ENCODE measurements at regions not wholly inside any gene's neighbourhood (a gene's known extent, or its start where the extent isn't known, plus 50 kb on each side); places are given as distances from the start of the nearest gene placed in this dataset.

DNA sequence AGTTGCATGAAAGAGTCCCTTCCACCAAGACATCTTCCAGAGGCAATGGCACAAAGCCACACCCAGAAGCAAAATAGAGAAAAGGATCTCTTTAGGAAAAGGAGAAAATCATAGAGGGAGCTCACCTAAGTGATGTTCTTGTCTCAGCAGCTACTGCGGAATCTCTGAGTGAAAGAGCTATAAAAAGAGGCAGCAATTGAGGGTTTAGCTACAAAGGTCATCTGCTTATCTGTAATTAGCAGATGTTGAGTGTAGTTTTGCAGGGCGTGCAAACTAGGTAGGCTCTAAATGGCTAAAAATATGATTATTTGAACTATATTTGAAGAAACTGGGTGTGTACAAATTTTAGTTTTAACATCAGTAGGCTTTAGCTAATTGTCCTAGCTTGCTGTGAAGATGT lies 276.0 kb downstream of the HS3ST1 start:
- H3K4me3 ChIP-seq (replicated peaks; ENCODE audit: insufficient read depth, low read length), result no peak overlapping the region
- no peak for DNase-seq (ENCODE audit: low read depth in 1 of 2, low spot score in 1 of 2)
- H3K27me3 ChIP-seq (ENCODE audit: insufficient read depth, poor library complexity, severe bottlenecking), result no peaks in the 10 kb centered on the region
- no peak for TF ChIP-seq SPI1 (IDR thresholded peaks at IDR 0.05; ENCODE audit: borderline replicate concordance, low read depth)
- TF ChIP-seq, protein P1, sequence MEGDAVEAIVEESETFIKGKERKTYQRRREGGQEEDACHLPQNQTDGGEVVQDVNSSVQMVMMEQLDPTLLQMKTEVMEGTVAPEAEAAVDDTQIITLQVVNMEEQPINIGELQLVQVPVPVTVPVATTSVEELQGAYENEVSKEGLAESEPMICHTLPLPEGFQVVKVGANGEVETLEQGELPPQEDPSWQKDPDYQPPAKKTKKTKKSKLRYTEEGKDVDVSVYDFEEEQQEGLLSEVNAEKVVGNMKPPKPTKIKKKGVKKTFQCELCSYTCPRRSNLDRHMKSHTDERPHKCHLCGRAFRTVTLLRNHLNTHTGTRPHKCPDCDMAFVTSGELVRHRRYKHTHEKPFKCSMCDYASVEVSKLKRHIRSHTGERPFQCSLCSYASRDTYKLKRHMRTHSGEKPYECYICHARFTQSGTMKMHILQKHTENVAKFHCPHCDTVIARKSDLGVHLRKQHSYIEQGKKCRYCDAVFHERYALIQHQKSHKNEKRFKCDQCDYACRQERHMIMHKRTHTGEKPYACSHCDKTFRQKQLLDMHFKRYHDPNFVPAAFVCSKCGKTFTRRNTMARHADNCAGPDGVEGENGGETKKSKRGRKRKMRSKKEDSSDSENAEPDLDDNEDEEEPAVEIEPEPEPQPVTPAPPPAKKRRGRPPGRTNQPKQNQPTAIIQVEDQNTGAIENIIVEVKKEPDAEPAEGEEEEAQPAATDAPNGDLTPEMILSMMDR (IDR thresholded peaks at IDR 0.05; ENCODE audit: insufficient read depth, low read length), result no peak
- TF ChIP-seq, protein P2, sequence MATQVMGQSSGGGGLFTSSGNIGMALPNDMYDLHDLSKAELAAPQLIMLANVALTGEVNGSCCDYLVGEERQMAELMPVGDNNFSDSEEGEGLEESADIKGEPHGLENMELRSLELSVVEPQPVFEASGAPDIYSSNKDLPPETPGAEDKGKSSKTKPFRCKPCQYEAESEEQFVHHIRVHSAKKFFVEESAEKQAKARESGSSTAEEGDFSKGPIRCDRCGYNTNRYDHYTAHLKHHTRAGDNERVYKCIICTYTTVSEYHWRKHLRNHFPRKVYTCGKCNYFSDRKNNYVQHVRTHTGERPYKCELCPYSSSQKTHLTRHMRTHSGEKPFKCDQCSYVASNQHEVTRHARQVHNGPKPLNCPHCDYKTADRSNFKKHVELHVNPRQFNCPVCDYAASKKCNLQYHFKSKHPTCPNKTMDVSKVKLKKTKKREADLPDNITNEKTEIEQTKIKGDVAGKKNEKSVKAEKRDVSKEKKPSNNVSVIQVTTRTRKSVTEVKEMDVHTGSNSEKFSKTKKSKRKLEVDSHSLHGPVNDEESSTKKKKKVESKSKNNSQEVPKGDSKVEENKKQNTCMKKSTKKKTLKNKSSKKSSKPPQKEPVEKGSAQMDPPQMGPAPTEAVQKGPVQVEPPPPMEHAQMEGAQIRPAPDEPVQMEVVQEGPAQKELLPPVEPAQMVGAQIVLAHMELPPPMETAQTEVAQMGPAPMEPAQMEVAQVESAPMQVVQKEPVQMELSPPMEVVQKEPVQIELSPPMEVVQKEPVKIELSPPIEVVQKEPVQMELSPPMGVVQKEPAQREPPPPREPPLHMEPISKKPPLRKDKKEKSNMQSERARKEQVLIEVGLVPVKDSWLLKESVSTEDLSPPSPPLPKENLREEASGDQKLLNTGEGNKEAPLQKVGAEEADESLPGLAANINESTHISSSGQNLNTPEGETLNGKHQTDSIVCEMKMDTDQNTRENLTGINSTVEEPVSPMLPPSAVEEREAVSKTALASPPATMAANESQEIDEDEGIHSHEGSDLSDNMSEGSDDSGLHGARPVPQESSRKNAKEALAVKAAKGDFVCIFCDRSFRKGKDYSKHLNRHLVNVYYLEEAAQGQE (IDR thresholded peaks at IDR 0.05; ENCODE audit: insufficient replicate concordance, low read depth), result no peak
- TF ChIP-seq POLR2AphosphoS5 (IDR thresholded peaks at IDR 0.05; ENCODE audit: low read depth), result no peak
- no peak for TF ChIP-seq GABPA (IDR thresholded peaks at IDR 0.05; ENCODE audit: low read depth)
- no peak overlapping the region for H3K27ac ChIP-seq (replicated peaks)

DNA sequence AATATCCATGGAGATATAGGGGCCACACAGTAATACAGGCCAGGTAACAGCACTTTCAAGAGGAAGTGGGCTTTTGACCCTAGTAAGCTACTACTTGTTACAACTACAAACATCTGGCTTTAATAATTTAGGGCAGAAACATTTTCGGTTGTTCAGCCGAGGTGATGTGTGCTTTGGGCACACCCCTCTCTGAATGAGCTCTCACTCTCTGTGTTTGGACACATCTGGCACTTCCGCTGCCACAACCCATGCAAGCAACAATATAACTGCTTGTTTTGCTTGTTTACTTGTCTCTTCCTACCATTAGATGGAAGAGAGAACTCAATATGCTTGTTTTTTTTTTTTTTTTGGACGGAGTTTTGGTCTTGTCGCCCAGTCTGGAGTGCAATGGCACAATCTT lies 277.2 kb downstream of the HS3ST1 start:
- H3K27me3 ChIP-seq (ENCODE audit: insufficient read depth, poor library complexity, severe bottlenecking), result no peaks in the 10 kb centered on the region
- DNase-seq (ENCODE audit: low read depth in 1 of 2, low spot score in 1 of 2), result no peak
- H3K27ac ChIP-seq (replicated peaks), result no peak overlapping the region
- TF ChIP-seq SPI1 (IDR thresholded peaks at IDR 0.05; ENCODE audit: borderline replicate concordance, low read depth) (no peak), GABPA (IDR thresholded peaks at IDR 0.05; ENCODE audit: low read depth) (no peak), POLR2AphosphoS5 (IDR thresholded peaks at IDR 0.05; ENCODE audit: low read depth) (no peak)
- TF ChIP-seq, protein P2 (IDR thresholded peaks at IDR 0.05; ENCODE audit: insufficient replicate concordance, low read depth), result no peak
- TF ChIP-seq, protein P1 (IDR thresholded peaks at IDR 0.05; ENCODE audit: insufficient read depth, low read length), result no peak
- H3K4me3 ChIP-seq (replicated peaks; ENCODE audit: insufficient read depth, low read length), result no peak overlapping the region

DNA sequence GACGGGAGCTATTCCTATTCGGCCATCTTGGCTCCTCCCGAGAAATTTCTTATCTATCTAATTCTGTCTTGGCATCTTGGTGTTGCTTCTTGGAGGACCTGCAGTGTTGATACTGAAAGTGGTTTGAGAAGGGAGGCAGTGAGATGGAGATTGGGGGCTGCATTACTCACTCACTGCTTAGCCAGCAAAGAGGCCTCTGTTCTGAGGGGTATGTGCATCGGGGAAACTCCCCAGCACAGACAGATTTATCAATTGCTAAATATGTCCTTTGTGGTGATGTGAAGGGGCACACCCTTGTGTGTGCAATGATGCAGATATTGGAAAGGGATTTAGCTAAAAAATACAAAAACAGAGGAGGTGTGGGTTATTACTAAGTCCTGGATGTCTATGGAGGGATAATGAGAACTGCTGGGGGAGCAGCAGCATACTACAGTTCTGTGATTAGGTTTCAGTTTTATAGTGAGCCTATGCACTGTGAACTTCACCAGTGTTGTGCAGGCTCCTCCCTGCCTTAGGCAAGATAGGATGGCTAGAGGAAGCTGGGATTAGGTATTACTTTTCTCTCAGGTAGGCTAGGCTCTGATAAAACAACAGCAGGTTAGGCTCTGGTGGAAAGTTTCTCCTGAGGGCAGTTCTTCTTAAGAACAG lies 279.0 kb downstream of the HS3ST1 start:
- H3K4me3 ChIP-seq (replicated peaks; ENCODE audit: insufficient read depth, low read length), result no peak overlapping the region
- no peak for DNase-seq (ENCODE audit: low read depth in 1 of 2, low spot score in 1 of 2)
- no peak overlapping the region for H3K27ac ChIP-seq (replicated peaks)
- H3K27me3 ChIP-seq (ENCODE audit: insufficient read depth, poor library complexity, severe bottlenecking), result no peaks in the 10 kb centered on the region
- TF ChIP-seq POLR2AphosphoS5 (IDR thresholded peaks at IDR 0.05; ENCODE audit: low read depth), result no peak
- TF ChIP-seq, protein P1 (IDR thresholded peaks at IDR 0.05; ENCODE audit: insufficient read depth, low read length), result no peak

DNA sequence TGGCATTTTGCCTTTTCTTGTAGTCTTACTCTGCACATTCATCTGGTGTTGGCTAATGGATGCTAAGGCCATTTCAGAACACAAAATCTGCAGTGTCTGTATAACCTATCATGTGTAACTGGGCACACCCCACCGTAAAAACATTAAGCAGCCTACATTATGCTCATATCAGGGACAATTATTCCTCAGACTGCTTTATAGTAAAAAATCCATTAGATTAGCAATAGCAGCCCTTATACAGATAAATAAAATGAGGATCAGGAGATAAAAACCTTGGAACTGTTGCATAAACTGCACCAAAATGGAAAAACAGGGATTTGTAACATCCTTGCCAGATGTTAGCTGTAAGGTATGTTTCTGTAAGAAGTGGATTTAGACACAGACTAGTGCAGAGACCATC lies 288.8 kb downstream of the HS3ST1 start:
- Histone ChIP-seq H3K27ac (replicated peaks) (no peak overlapping the region), H3K4me3 (replicated peaks; ENCODE audit: insufficient read depth, low read length) (no peak overlapping the region), H3K27me3 (ENCODE audit: insufficient read depth, poor library complexity, severe bottlenecking) (no peaks in the 10 kb centered on the region)
- no peak for DNase-seq (ENCODE audit: low read depth in 1 of 2, low spot score in 1 of 2)
- TF ChIP-seq, protein P2 (IDR thresholded peaks at IDR 0.05; ENCODE audit: insufficient replicate concordance, low read depth), result no peak
- no peak for TF ChIP-seq POLR2AphosphoS5 (IDR thresholded peaks at IDR 0.05; ENCODE audit: low read depth)
- no peak for TF ChIP-seq GABPA (IDR thresholded peaks at IDR 0.05; ENCODE audit: low read depth)
- TF ChIP-seq, protein P1 (IDR thresholded peaks at IDR 0.05; ENCODE audit: insufficient read depth, low read length), result no peak
- no peak for TF ChIP-seq SPI1 (IDR thresholded peaks at IDR 0.05; ENCODE audit: borderline replicate concordance, low read depth)
